ENCODE measurements at regions not wholly inside any gene's neighbourhood (a gene's known extent, or its start where the extent isn't known, plus 50 kb on each side); places are given as distances from the start of the nearest gene placed in this dataset.

- no peaks in the 10 kb centered on the region for H3K9me2 ChIP-seq (ENCODE audit: insufficient read depth)
- intact Hi-C loops (cut with micrococcal nuclease), result no loop called here
- H3K9ac ChIP-seq (ENCODE audit: low read length), result no peak overlapping the region
- TF ChIP-seq POLR2A (IDR thresholded peaks at IDR 0.05; ENCODE audit: borderline replicate concordance, extremely low read depth, insufficient read depth, insufficient read length), result no peak
- CTCF ChIA-PET, result no interaction called here
- POLR2A ChIA-PET, result no interaction called here
- RAD21 ChIA-PET (ENCODE audit: low non-redundant PET in 1 of 2, low total read pairs in 2 of 2, uncharacterized antibody in 2 of 2, unreplicated experiment in 2 of 2), result no interaction called here
- no peaks in the 10 kb centered on the region for H4K20me1 ChIP-seq (ENCODE audit: insufficient read depth)
- H3K27ac ChIP-seq (ENCODE audit: low read depth, low read length), result no peak overlapping the region
- no peak overlapping the region for H2AFZ ChIP-seq (ENCODE audit: low read depth, low read length, poor library complexity, severe bottlenecking)
- no peaks in the 10 kb centered on the region for H3K27me3 ChIP-seq (ENCODE audit: insufficient read depth, low read length)
- BruUV-seq (replicated peaks), result no TSS peak
- H3K4me3 ChIP-seq (replicated peaks in 1 of 2; ENCODE audit: low read depth in 1 of 2, low read length in 2 of 2), result no peak overlapping the region
- no peaks in the 10 kb centered on the region for H3K4me1 ChIP-seq (ENCODE audit: control insufficient read depth in 1 of 2, insufficient read depth in 2 of 2, low read length in 2 of 2)
- H3K36me3 ChIP-seq (ENCODE audit: control insufficient read depth in 1 of 2, insufficient read depth in 2 of 2, low read length in 2 of 2), result no peaks in the 10 kb centered on the region
- ATAC-seq (no peak), DNase-seq (ENCODE audit: low read depth, low spot score) (no peak)
- no peak overlapping the region for H3K4me2 ChIP-seq (ENCODE audit: low read length)
- peaks cover 7 to 10% of the 10 kb centered on the region in 2 experiments; a peak in 2 of 4 replicates for H3K9me3 ChIP-seq (ENCODE audit: control insufficient read depth in 1 of 2, insufficient read depth in 1 of 2, low read depth in 1 of 2, low read length in 2 of 2)
- H3K79me2 ChIP-seq (ENCODE audit: insufficient read depth, low read length), result no peaks in the 10 kb centered on the region
These were observed 456.5 kb upstream of the SOX11 start for GRCh38 chr2:5235701-5236100.

DNA sequence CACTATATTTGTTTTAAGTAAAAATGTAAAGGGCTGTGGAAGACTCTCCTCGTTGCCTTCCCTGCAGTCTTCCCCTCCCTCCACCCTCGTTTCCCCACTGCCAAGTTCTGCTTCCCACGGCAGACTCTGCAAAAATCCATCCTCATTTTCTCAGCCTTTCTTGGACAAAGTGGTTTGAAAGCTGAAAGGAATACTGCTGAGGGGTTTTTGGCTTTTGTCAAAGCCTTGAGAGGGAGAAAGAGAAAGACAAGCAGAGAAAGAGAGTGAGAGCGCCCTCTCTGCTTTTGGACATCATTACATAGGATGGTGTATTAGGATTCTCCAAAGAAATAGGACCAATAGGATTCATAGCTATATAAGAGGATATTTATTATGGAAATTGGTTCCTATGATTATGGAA lies 455.9 kb upstream of the SOX11 start:
- ChIA-PET POLR2A (no interaction called here), RAD21 (ENCODE audit: low non-redundant PET in 1 of 2, low total read pairs in 2 of 2, uncharacterized antibody in 2 of 2, unreplicated experiment in 2 of 2) (no interaction called here), CTCF (no interaction called here)
- no peaks in the 10 kb centered on the region for H3K27me3 ChIP-seq (ENCODE audit: insufficient read depth, low read length)
- no peaks in the 10 kb centered on the region for H3K36me3 ChIP-seq (ENCODE audit: control insufficient read depth in 1 of 2, insufficient read depth in 2 of 2, low read length in 2 of 2)
- H3K4me3 ChIP-seq (replicated peaks in 1 of 2; ENCODE audit: low read depth in 1 of 2, low read length in 2 of 2), result no peak overlapping the region
- H3K4me1 ChIP-seq (ENCODE audit: control insufficient read depth in 1 of 2, insufficient read depth in 2 of 2, low read length in 2 of 2), result no peaks in the 10 kb centered on the region
- ATAC-seq (no peak), DNase-seq (ENCODE audit: low read depth, low spot score) (no peak)
- H3K27ac ChIP-seq (ENCODE audit: low read depth, low read length), result no peak overlapping the region
- H3K9me2 ChIP-seq (ENCODE audit: insufficient read depth), result no peaks in the 10 kb centered on the region
- no TSS peak for BruUV-seq (replicated peaks)
- H3K9me3 ChIP-seq (ENCODE audit: control insufficient read depth in 1 of 2, insufficient read depth in 1 of 2, low read depth in 1 of 2, low read length in 2 of 2), result peaks cover 7 to 10% of the 10 kb centered on the region in 2 experiments; a peak in 2 of 4 replicates
- no peak overlapping the region for H3K9ac ChIP-seq (ENCODE audit: low read length)
- H4K20me1 ChIP-seq (ENCODE audit: insufficient read depth), result no peaks in the 10 kb centered on the region
- intact Hi-C loops (cut with micrococcal nuclease), result no loop called here
- no peak overlapping the region for H2AFZ ChIP-seq (ENCODE audit: low read depth, low read length, poor library complexity, severe bottlenecking)
- H3K79me2 ChIP-seq (ENCODE audit: insufficient read depth, low read length), result no peaks in the 10 kb centered on the region
- H3K4me2 ChIP-seq (ENCODE audit: low read length), result no peak overlapping the region
- no peak for TF ChIP-seq REST (IDR thresholded peaks at IDR 0.05; ENCODE audit: low read depth)
- TF ChIP-seq YY1 (IDR thresholded peaks at IDR 0.05; ENCODE audit: extremely low read depth, insufficient replicate concordance, low read depth, low read length), result no peak
- TF ChIP-seq ATF3 (IDR thresholded peaks at IDR 0.05), result no peak
- no peak for TF ChIP-seq POLR2AphosphoS5 (IDR thresholded peaks at IDR 0.05; ENCODE audit: low read depth, low read length)
- no peak for TF ChIP-seq SIN3A (IDR thresholded peaks at IDR 0.05; ENCODE audit: low read depth)
- TF ChIP-seq POLR2A (IDR thresholded peaks at IDR 0.05; ENCODE audit: borderline replicate concordance, extremely low read depth, insufficient read depth, insufficient read length), result no peak
- TF ChIP-seq CTCF (IDR thresholded peaks at IDR 0.05 in 2 of 3, conservative IDR thresholded peaks at IDR 0.05 in 1 of 3; ENCODE audit: borderline replicate concordance in 1 of 3, insufficient read depth in 1 of 3, low read depth in 2 of 3, low read length in 2 of 3), result no peak
- no peak for TF ChIP-seq CEBPB (IDR thresholded peaks at IDR 0.05; ENCODE audit: low read depth)
- no peak for TF ChIP-seq CBX3 (IDR thresholded peaks at IDR 0.05; ENCODE audit: low read depth)
- TF ChIP-seq ZNF274 (IDR thresholded peaks at IDR 0.05; ENCODE audit: low read depth, low read length), result no peak
- no peak for TF ChIP-seq ZFX (IDR thresholded peaks at IDR 0.05)
- TF ChIP-seq, protein P1, sequence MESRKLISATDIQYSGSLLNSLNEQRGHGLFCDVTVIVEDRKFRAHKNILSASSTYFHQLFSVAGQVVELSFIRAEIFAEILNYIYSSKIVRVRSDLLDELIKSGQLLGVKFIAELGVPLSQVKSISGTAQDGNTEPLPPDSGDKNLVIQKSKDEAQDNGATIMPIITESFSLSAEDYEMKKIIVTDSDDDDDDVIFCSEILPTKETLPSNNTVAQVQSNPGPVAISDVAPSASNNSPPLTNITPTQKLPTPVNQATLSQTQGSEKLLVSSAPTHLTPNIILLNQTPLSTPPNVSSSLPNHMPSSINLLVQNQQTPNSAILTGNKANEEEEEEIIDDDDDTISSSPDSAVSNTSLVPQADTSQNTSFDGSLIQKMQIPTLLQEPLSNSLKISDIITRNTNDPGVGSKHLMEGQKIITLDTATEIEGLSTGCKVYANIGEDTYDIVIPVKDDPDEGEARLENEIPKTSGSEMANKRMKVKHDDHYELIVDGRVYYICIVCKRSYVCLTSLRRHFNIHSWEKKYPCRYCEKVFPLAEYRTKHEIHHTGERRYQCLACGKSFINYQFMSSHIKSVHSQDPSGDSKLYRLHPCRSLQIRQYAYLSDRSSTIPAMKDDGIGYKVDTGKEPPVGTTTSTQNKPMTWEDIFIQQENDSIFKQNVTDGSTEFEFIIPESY (IDR thresholded peaks at IDR 0.05; ENCODE audit: extremely low read depth, insufficient replicate concordance, low read length), result no peak
- TF ChIP-seq SRF (IDR thresholded peaks at IDR 0.05; ENCODE audit: low read depth), result no peak
- TF ChIP-seq JUND (IDR thresholded peaks at IDR 0.05), result no peak
